ENCODE measurements at regions not wholly inside any gene's neighbourhood (a gene's known extent, or its start where the extent isn't known, plus 50 kb on each side); places are given as distances from the start of the nearest gene placed in this dataset.

GRCh38 chr3:76554707-76555106, 485.2 kb upstream of the ROBO2 start:
- TF ChIP-seq CTCF (IDR thresholded peaks at IDR 0.05) (no peak), TCF7L2 (IDR thresholded peaks at IDR 0.05; ENCODE audit: low read depth, low read length) (no peak), POLR2AphosphoS5 (IDR thresholded peaks at IDR 0.05; ENCODE audit: low read depth, low read length) (no peak), SIN3A (IDR thresholded peaks at IDR 0.05; ENCODE audit: borderline replicate concordance, insufficient read depth, low read depth, low read length) (no peak)
- TF ChIP-seq, protein P1, sequence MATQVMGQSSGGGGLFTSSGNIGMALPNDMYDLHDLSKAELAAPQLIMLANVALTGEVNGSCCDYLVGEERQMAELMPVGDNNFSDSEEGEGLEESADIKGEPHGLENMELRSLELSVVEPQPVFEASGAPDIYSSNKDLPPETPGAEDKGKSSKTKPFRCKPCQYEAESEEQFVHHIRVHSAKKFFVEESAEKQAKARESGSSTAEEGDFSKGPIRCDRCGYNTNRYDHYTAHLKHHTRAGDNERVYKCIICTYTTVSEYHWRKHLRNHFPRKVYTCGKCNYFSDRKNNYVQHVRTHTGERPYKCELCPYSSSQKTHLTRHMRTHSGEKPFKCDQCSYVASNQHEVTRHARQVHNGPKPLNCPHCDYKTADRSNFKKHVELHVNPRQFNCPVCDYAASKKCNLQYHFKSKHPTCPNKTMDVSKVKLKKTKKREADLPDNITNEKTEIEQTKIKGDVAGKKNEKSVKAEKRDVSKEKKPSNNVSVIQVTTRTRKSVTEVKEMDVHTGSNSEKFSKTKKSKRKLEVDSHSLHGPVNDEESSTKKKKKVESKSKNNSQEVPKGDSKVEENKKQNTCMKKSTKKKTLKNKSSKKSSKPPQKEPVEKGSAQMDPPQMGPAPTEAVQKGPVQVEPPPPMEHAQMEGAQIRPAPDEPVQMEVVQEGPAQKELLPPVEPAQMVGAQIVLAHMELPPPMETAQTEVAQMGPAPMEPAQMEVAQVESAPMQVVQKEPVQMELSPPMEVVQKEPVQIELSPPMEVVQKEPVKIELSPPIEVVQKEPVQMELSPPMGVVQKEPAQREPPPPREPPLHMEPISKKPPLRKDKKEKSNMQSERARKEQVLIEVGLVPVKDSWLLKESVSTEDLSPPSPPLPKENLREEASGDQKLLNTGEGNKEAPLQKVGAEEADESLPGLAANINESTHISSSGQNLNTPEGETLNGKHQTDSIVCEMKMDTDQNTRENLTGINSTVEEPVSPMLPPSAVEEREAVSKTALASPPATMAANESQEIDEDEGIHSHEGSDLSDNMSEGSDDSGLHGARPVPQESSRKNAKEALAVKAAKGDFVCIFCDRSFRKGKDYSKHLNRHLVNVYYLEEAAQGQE (IDR thresholded peaks at IDR 0.05; ENCODE audit: insufficient read depth in 1 of 2, low read depth in 2 of 2, low read length in 1 of 2) = no peak

All from Panc1 (cell line).